ENCODE measurements at regions not wholly inside any gene's neighbourhood (a gene's known extent, or its start where the extent isn't known, plus 50 kb on each side); places are given as distances from the start of the nearest gene placed in this dataset.

DNA sequence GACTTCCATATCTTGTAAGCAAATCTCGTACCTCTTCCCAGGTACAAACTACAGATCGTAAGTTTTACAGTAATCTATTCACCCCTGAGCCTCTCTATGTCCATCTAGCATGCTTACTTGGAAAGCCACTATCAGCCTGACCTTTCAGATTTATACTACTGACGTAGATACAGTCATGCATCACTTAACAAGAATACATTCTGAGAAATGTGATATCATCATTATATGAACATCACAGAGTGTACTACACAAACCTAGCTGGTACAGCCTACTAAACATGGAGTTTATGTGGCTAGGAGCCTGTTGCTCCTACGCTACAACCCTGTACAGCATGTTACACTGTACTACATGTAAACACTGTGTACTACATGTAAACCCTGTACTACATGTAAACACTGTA lies 293.2 kb upstream of the ZNF804A start:
- no peak for FAIRE-seq
- dilution Hi-C loops (cut with MboI; ENCODE audit: extremely low pct_ligation_motif_present, low sequenced_read_pairs): no loop called here

DNA sequence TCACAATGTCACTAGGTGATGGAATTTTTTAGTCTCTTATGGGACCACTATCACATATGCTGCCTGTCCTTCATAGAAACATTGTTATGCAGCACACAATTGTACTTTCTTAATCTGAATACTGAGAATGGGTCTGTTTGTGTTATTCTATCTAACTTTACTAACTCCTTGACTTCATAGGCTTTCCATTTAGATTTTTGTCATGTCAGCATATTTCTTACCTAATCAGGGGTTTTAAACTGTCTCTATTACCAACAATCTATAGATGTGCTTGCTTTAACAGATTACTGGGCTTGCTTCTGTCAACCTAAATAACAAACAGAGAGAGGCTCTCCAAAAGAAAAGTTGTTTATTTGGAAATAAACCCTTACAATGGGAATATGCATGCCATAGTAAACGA lies 289.6 kb upstream of the ZNF804A start:
- Histone ChIP-seq H4K20me1 (replicated peaks; ENCODE audit: control insufficient read depth, extremely low read depth, insufficient read depth, low read length) (no peaks in the 10 kb centered on the region), H3K27me3 (ENCODE audit: control insufficient read depth in 2 of 2, insufficient read depth in 2 of 2, low read length in 2 of 2) (no peaks in the 10 kb centered on the region), H3K4me2 (ENCODE audit: insufficient read depth, low read length) (no peak overlapping the region), H2AFZ (ENCODE audit: low read depth, low read length) (no peak overlapping the region), H3K4me1 (ENCODE audit: control insufficient read depth, extremely low read depth, insufficient read depth, low read length) (no peaks in the 10 kb centered on the region), H3K36me3 (ENCODE audit: control insufficient read depth in 2 of 2, extremely low read depth in 1 of 2, insufficient read depth in 2 of 2, low read length in 2 of 2) (no peaks in the 10 kb centered on the region), H3K79me2 (ENCODE audit: control insufficient read depth, insufficient read depth, low read length) (no peaks in the 10 kb centered on the region), H3K27ac (ENCODE audit: insufficient read depth, low read depth, low read length) (no peak overlapping the region), H3K4me3 (replicated peaks in 1 of 3; ENCODE audit: insufficient read depth in 1 of 3, low read depth in 1 of 3, low read length in 3 of 3) (no peak overlapping the region), H3K9ac (replicated peaks; ENCODE audit: extremely low read depth, insufficient read depth, low read length) (no peak overlapping the region), H3K9me3 (replicated peaks; ENCODE audit: control insufficient read depth, insufficient read depth, low read length) (no peaks in the 10 kb centered on the region), H3K9me1 (replicated peaks; ENCODE audit: control insufficient read depth, extremely low read depth, insufficient read depth, low read length) (no peaks in the 10 kb centered on the region)
- CTCF ChIA-PET: no interaction called here
- no peak for DNase-seq (ENCODE audit: low read depth, low spot score)
- BruUV-seq (replicated peaks): no TSS peak
- TF ChIP-seq FOS (IDR thresholded peaks at IDR 0.05; ENCODE audit: borderline replicate concordance, insufficient read depth, low read length) (no peak), POLR2A (IDR thresholded peaks at IDR 0.05; ENCODE audit: low read depth, low read length) (no peak), GATA2 (IDR thresholded peaks at IDR 0.05; ENCODE audit: insufficient read depth, insufficient read length, low read depth, low read length) (no peak), EZH2 (IDR thresholded peaks at IDR 0.05; ENCODE audit: borderline replicate concordance, low read depth, low read length, severe bottlenecking) (no peak), JUN (IDR thresholded peaks at IDR 0.05; ENCODE audit: borderline replicate concordance, insufficient read depth, insufficient read length, low read depth) (no peak), MYC (IDR thresholded peaks at IDR 0.05; ENCODE audit: low read depth, low read length) (no peak), POLR2AphosphoS5 (IDR thresholded peaks at IDR 0.05; ENCODE audit: insufficient read depth, low read depth, low read length) (no peak)
- TF ChIP-seq, protein P1, sequence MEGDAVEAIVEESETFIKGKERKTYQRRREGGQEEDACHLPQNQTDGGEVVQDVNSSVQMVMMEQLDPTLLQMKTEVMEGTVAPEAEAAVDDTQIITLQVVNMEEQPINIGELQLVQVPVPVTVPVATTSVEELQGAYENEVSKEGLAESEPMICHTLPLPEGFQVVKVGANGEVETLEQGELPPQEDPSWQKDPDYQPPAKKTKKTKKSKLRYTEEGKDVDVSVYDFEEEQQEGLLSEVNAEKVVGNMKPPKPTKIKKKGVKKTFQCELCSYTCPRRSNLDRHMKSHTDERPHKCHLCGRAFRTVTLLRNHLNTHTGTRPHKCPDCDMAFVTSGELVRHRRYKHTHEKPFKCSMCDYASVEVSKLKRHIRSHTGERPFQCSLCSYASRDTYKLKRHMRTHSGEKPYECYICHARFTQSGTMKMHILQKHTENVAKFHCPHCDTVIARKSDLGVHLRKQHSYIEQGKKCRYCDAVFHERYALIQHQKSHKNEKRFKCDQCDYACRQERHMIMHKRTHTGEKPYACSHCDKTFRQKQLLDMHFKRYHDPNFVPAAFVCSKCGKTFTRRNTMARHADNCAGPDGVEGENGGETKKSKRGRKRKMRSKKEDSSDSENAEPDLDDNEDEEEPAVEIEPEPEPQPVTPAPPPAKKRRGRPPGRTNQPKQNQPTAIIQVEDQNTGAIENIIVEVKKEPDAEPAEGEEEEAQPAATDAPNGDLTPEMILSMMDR (IDR thresholded peaks at IDR 0.05; ENCODE audit: extremely low read depth in 1 of 2, insufficient read depth in 1 of 2, low read depth in 1 of 2, low read length in 2 of 2): no peak
- TF ChIP-seq, protein P2, sequence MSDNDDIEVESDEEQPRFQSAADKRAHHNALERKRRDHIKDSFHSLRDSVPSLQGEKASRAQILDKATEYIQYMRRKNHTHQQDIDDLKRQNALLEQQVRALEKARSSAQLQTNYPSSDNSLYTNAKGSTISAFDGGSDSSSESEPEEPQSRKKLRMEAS (IDR thresholded peaks at IDR 0.05; ENCODE audit: insufficient read depth, insufficient read length): no peak
- POLR2A ChIA-PET: no interaction called here
- no peak for FAIRE-seq
- intact Hi-C loops (cut with micrococcal nuclease) (no loop called here), dilution Hi-C loops (cut with MboI; ENCODE audit: extremely low pct_ligation_motif_present, low sequenced_read_pairs) (no loop called here)

More for the DNA sequence above, 293.2 kb upstream of the ZNF804A start:
- H3K9me3 ChIP-seq (replicated peaks; ENCODE audit: control insufficient read depth, insufficient read depth, low read length): no peaks in the 10 kb centered on the region
- ChIA-PET CTCF (no interaction called here), POLR2A (no interaction called here)
- DNase-seq (ENCODE audit: low read depth, low spot score): no peak
- BruUV-seq (replicated peaks): no TSS peak
- H3K4me2 ChIP-seq (ENCODE audit: insufficient read depth, low read length): no peak overlapping the region
- no peaks in the 10 kb centered on the region for H3K79me2 ChIP-seq (ENCODE audit: control insufficient read depth, insufficient read depth, low read length)
- no peaks in the 10 kb centered on the region for H3K9me1 ChIP-seq (replicated peaks; ENCODE audit: control insufficient read depth, extremely low read depth, insufficient read depth, low read length)
- H3K27ac ChIP-seq (ENCODE audit: insufficient read depth, low read depth, low read length): no peak overlapping the region
- no peaks in the 10 kb centered on the region for H3K27me3 ChIP-seq (ENCODE audit: control insufficient read depth in 2 of 2, insufficient read depth in 2 of 2, low read length in 2 of 2)
- no peak for TF ChIP-seq POLR2A (IDR thresholded peaks at IDR 0.05; ENCODE audit: low read depth, low read length)
- no peak for TF ChIP-seq EZH2 (IDR thresholded peaks at IDR 0.05; ENCODE audit: borderline replicate concordance, low read depth, low read length, severe bottlenecking)
- no peak for TF ChIP-seq JUN (IDR thresholded peaks at IDR 0.05; ENCODE audit: borderline replicate concordance, insufficient read depth, insufficient read length, low read depth)
- TF ChIP-seq MYC (IDR thresholded peaks at IDR 0.05; ENCODE audit: low read depth, low read length): no peak
- no peak for TF ChIP-seq POLR2AphosphoS5 (IDR thresholded peaks at IDR 0.05; ENCODE audit: insufficient read depth, low read depth, low read length)
- intact Hi-C loops (cut with micrococcal nuclease): no loop called here
- no peak overlapping the region for H2AFZ ChIP-seq (ENCODE audit: low read depth, low read length)
- H3K9ac ChIP-seq (replicated peaks; ENCODE audit: extremely low read depth, insufficient read depth, low read length): no peak overlapping the region
- H3K4me3 ChIP-seq (replicated peaks in 1 of 3; ENCODE audit: insufficient read depth in 1 of 3, low read depth in 1 of 3, low read length in 3 of 3): no peak overlapping the region
- H3K4me1 ChIP-seq (ENCODE audit: control insufficient read depth, extremely low read depth, insufficient read depth, low read length): no peaks in the 10 kb centered on the region
- H4K20me1 ChIP-seq (replicated peaks; ENCODE audit: control insufficient read depth, extremely low read depth, insufficient read depth, low read length): no peaks in the 10 kb centered on the region
- no peaks in the 10 kb centered on the region for H3K36me3 ChIP-seq (ENCODE audit: control insufficient read depth in 2 of 2, extremely low read depth in 1 of 2, insufficient read depth in 2 of 2, low read length in 2 of 2)

Measured in endothelial cell of umbilical vein (primary cell).